CD14-positive monocyte (primary cell): ENCODE measurements at regions not wholly inside any gene's neighbourhood (a gene's known extent, or its start where the extent isn't known, plus 50 kb on each side); places are given as distances from the start of the nearest gene placed in this dataset.

Experiments used
- DNase-seq, 3 donors: peaks; one replicate each; pipeline ENCODE4 v3.0.0-alpha.2; 2011 to 2022
- H2AFZ ChIP-seq: 2 replicates; pipeline ENCODE4 v1.6.0; 2012; ENCODE audit warnings: mild to moderate bottlenecking, low read depth, low read length, inconsistent platforms; ENCODE audit not compliant: insufficient read depth, poor library complexity, severe bottlenecking
- H3K27ac ChIP-seq, 2 donors: 1 replicate in 1 of 2; 2 replicates in 1 of 2; pipeline ENCODE4 v1.5.1; 2012 to 2013; ENCODE audit warnings: low read length in 2 of 2, control low read depth in 1 of 2, inconsistent platforms in 1 of 2, low read depth in 1 of 2, mild to moderate bottlenecking in 1 of 2
- H3K27me3 ChIP-seq, 2 donors: one replicate each; pipeline versions ENCODE4 v1.6.0 to v1.6.1; 2011 to 2013; ENCODE audit warnings: low read length in 2 of 2; ENCODE audit not compliant: control insufficient read depth in 2 of 2, insufficient read depth in 2 of 2
- H3K36me3 ChIP-seq, 2 donors: replicated peaks in 1 of 2; 1 replicate in 1 of 2; 2 replicates in 1 of 2; pipeline versions ENCODE4 v1.5.1 to v1.6.1; 2012 to 2013; ENCODE audit warnings: low read length in 2 of 2, control low read depth in 1 of 2, inconsistent platforms in 1 of 2, mild to moderate bottlenecking in 1 of 2; ENCODE audit not compliant: insufficient read depth in 2 of 2, control insufficient read depth in 1 of 2
- H3K4me1 ChIP-seq, 2 donors: 1 replicate in 1 of 2; 2 replicates in 1 of 2; pipeline versions ENCODE4 v1.5.1 to v1.6.1; 2012 to 2013; ENCODE audit warnings: low read length in 2 of 2, control low read depth in 1 of 2, inconsistent platforms in 1 of 2, mild to moderate bottlenecking in 1 of 2, moderate library complexity in 1 of 2; ENCODE audit not compliant: insufficient read depth in 2 of 2, control insufficient read depth in 1 of 2
- H3K4me2 ChIP-seq: replicated peaks from 2 replicates; pipeline ENCODE3; 2012; ENCODE audit warnings: low read length, moderate library complexity, mild to moderate bottlenecking; ENCODE audit not compliant: poor library complexity, severe bottlenecking; ENCODE audit errors: extremely low read depth
- H3K4me3 ChIP-seq, 3 experiments: fragments of 200-600 bp in 1 of 3; sonication (generic) in 1 of 3; replicated peaks in 1 of 3; 1 replicate in 2 of 3; 2 replicates in 1 of 3; pipeline ENCODE4 v1.5.1; 2011 to 2013; ENCODE audit warnings: low read length in 3 of 3, mild to moderate bottlenecking in 3 of 3, control low read depth in 2 of 3, low read depth in 2 of 3, inconsistent platforms in 1 of 3, moderate library complexity in 1 of 3
- H3K79me2 ChIP-seq: 2 replicates; pipeline ENCODE4 v1.6.0; 2012; ENCODE audit warnings: mild to moderate bottlenecking, control low read depth, inconsistent platforms, low read length, moderate library complexity; ENCODE audit not compliant: insufficient read depth
- H3K9ac ChIP-seq: 2 replicates; pipeline ENCODE4 v1.6.0; 2017; ENCODE audit warnings: low read length, mild to moderate bottlenecking; ENCODE audit not compliant: insufficient read depth, poor library complexity, severe bottlenecking
- H3K9me3 ChIP-seq, 2 donors: replicated peaks in 1 of 2; 1 replicate in 1 of 2; 2 replicates in 1 of 2; pipeline versions ENCODE4 v1.5.1 to v1.6.1; 2012 to 2013; ENCODE audit warnings: low read length in 2 of 2, control low read depth in 1 of 2; ENCODE audit not compliant: control insufficient read depth in 1 of 2, insufficient read depth in 1 of 2
- H4K20me1 ChIP-seq: 2 replicates; pipeline ENCODE4 v1.6.0; 2012; ENCODE audit warnings: mild to moderate bottlenecking, low read length, control low read depth, moderate library complexity; ENCODE audit not compliant: insufficient read depth
- H3K27ac Mint-ChIP-seq, 7 donors: one replicate each; pipeline ENCODE4 v1.8.0; 2020; ENCODE audit warnings: mild to moderate bottlenecking in 7 of 7, mixed read lengths in 7 of 7, moderate library complexity in 6 of 7, inconsistent platforms in 2 of 7
- H3K27me3 Mint-ChIP-seq, 3 donors: one replicate each; pipeline ENCODE4 v1.8.0; 2021 to 2022; ENCODE audit warnings: low read depth in 3 of 3, mild to moderate bottlenecking in 3 of 3, mixed read lengths in 3 of 3, moderate library complexity in 3 of 3, inconsistent platforms in 1 of 3
- H3K36me3 Mint-ChIP-seq, 2 donors: one replicate each; pipeline ENCODE4 v1.8.0; 2020; ENCODE audit warnings: mixed read lengths in 2 of 2, inconsistent platforms in 1 of 2, mild to moderate bottlenecking in 1 of 2
- H3K4me1 Mint-ChIP-seq: one replicate; pipeline ENCODE4 v1.8.0; 2020; ENCODE audit warnings: mild to moderate bottlenecking, mixed read lengths
- H3K4me3 Mint-ChIP-seq, 2 donors: one replicate each; pipeline ENCODE4 v1.8.0; 2020; ENCODE audit warnings: mild to moderate bottlenecking in 2 of 2, mixed read lengths in 2 of 2, moderate library complexity in 1 of 2
- H3K9me3 Mint-ChIP-seq, 7 donors: one replicate each; pipeline ENCODE4 v1.8.0; 2020 to 2022; ENCODE audit warnings: mixed read lengths in 7 of 7, mild to moderate bottlenecking in 6 of 7, moderate library complexity in 6 of 7, inconsistent platforms in 2 of 7
- WGBS: methylation state at CpG from one replicate; pipeline ENCODE4 v1.1.5; 2013; ENCODE audit warnings: missing lambda C conversion rate; ENCODE audit not compliant: insufficient coverage; 5-methylcytosine and 5-hydroxymethylcytosine counted together
- intact Hi-C, 2 donors: fragments of 100-400 bp; cut with micrococcal nuclease; formaldehyde crosslinking; loops; one replicate each; pipeline versions ENCODE4 v1.15.0 to v1.15.1; 2023
- TF ChIP-seq, protein P1 (sequence below): fragments of 200-600 bp; IDR thresholded peaks from one replicate; pipeline ENCODE4 v1.8.0; 2022; ENCODE audit warnings: antibody characterized with exemption, mild to moderate bottlenecking

DNA sequence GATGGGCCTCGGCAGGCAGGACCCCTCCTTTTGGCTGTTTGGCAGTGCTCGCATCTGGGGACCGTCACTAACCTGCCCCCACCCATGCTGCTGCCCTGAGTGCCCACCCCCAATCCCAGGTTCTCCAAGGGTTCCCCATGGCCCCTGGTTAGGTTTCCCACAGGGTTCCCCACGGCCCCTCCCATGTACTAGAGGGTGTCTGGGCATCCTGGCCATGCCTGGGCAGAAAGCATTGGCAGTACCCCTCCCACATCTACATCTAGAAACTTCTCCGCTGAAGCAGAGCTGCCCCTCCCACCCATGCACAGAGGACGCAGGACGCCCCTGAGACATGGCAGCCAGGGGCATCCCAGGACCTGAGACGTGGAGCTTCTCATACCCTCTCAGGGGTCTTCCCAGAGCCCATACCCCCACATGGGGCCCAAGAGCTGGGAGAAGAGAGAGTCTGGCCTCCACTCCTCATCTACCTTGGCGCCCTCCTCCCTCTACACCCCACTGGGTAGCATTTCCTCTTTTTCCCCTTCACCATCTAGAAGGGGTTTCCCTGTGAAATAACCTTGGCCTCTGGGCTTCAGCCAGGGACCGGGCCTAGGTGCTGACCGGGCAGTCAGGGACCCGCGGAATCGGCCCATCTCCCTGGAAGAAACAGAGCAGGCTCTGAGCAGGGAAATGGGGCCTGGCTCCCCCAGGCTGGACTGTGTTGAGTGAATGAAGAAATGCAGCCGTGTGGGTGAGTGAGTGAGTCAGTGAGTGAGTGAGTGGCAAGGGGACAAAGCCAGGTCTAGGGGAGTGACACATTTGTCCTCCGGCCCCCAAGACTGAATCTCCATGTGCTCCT, 987.3 kb downstream of the BRD1 start:
- no peaks in the 10 kb centered on the region for H3K4me1 Mint-ChIP-seq
- Histone ChIP-seq H3K9me3 (peaks cover 10 to 15% of the 10 kb centered on the region in 2 donors), H3K79me2 (no peaks in the 10 kb centered on the region), H2AFZ (no peak overlapping the region), H3K36me3 (no peaks in the 10 kb centered on the region), H3K4me1 (no peaks in the 10 kb centered on the region), H3K9ac (no peak overlapping the region), H4K20me1 (no peaks in the 10 kb centered on the region), H3K27me3 (no peaks in the 10 kb centered on the region), H3K4me3 (no peak overlapping the region), H3K4me2 (no peak overlapping the region), H3K27ac (no peak overlapping the region)
- peaks cover 0 to 2% (median 1%) of the 10 kb centered on the region in 3 donors for H3K27me3 Mint-ChIP-seq
- no peak overlapping the region for H3K4me3 Mint-ChIP-seq
- H3K9me3 Mint-ChIP-seq = peaks cover 9 to 22% (median 14%) of the 10 kb centered on the region in 7 donors
- DNase-seq = no peak
- 93% methylated on average over 13 of the region's 16 CpGs for WGBS
- no peak overlapping the region for H3K27ac Mint-ChIP-seq
- TF ChIP-seq, protein P1, sequence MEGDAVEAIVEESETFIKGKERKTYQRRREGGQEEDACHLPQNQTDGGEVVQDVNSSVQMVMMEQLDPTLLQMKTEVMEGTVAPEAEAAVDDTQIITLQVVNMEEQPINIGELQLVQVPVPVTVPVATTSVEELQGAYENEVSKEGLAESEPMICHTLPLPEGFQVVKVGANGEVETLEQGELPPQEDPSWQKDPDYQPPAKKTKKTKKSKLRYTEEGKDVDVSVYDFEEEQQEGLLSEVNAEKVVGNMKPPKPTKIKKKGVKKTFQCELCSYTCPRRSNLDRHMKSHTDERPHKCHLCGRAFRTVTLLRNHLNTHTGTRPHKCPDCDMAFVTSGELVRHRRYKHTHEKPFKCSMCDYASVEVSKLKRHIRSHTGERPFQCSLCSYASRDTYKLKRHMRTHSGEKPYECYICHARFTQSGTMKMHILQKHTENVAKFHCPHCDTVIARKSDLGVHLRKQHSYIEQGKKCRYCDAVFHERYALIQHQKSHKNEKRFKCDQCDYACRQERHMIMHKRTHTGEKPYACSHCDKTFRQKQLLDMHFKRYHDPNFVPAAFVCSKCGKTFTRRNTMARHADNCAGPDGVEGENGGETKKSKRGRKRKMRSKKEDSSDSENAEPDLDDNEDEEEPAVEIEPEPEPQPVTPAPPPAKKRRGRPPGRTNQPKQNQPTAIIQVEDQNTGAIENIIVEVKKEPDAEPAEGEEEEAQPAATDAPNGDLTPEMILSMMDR = no peak
- no peaks in the 10 kb centered on the region for H3K36me3 Mint-ChIP-seq
- intact Hi-C loops = no loop called here

- Histone ChIP-seq H3K4me3 (no peak overlapping the region), H3K27me3 (no peaks in the 10 kb centered on the region), H3K9ac (no peak overlapping the region), H3K27ac (no peak overlapping the region), H3K9me3 (peaks cover 10 to 15% of the 10 kb centered on the region in 2 donors), H2AFZ (no peak overlapping the region), H3K4me1 (no peaks in the 10 kb centered on the region), H3K36me3 (no peaks in the 10 kb centered on the region), H3K79me2 (no peaks in the 10 kb centered on the region), H4K20me1 (no peaks in the 10 kb centered on the region), H3K4me2 (no peak overlapping the region)
- no peaks in the 10 kb centered on the region for H3K4me1 Mint-ChIP-seq
- WGBS = 77% methylated on average over 15 of the region's 19 CpGs
- DNase-seq = no peak
- H3K27ac Mint-ChIP-seq = no peak overlapping the region
- TF ChIP-seq, protein P1 = no peak
- H3K27me3 Mint-ChIP-seq = peaks cover 0 to 1% (median 0%) of the 10 kb centered on the region in 3 donors
- intact Hi-C loops = no loop called here
- no peak overlapping the region for H3K4me3 Mint-ChIP-seq
- peaks cover 9 to 22% (median 14%) of the 10 kb centered on the region in 7 donors for H3K9me3 Mint-ChIP-seq
- H3K36me3 Mint-ChIP-seq = no peaks in the 10 kb centered on the region
Observed at GRCh38 chr22:48838846-48839730, 988.6 kb downstream of the BRD1 start.
